ENCODE measurements at regions not wholly inside any gene's neighbourhood (a gene's known extent, or its start where the extent isn't known, plus 50 kb on each side); places are given as distances from the start of the nearest gene placed in this dataset.
A peak's percentile ranks its signal among the peaks of the same experiment; 100 is the strongest.

DNA sequence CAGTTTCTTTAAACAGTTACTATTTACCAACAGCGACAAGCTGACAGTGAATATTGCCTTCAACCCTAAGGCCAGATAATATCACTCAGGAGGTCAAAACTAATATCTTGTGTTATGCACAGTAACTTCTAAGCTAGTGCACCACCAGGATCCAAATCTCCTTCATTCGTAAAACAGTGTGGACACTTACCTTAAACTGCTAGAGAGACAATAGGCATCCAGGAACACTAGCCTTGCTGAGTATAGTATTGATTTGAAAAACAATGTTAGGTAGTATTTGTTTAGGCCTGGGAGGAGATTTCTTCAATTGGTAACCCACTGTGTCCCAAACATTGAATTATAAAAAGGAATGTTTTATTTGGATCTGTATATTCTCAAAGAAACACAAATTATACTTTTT, 707.9 kb upstream of the UBE2E2 start:
- DNase-seq: no peak

- DNase-seq: peak; percentile 58
These were observed 707.3 kb upstream of the UBE2E2 start for GRCh38 chr3:22495791-22496190.

DNA sequence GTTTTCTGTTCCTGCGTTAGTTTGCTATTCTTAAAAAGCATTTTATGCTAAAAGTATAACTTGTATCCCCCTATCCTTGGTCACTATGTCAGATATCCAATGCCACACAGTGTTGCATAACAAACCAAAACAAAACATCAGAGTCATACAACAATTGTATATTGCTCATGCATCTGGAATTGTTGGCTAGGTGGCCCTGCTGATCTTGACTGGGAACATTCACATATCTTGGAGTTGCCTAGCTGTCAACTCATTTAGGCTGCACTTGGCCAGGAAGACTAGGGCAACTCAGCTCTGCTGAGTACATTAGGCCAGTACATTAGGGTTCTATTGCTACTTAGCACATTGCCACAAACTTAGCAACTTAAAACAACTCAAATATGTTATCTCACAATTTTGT, 706.5 kb upstream of the UBE2E2 start:
- no peak for DNase-seq

- no peak for DNase-seq
These were observed 696.3 kb upstream of the UBE2E2 start for GRCh38 chr3:22506871-22507270.

GRCh38 chr3:22507709-22508108, 695.4 kb upstream of the UBE2E2 start:
- DNase-seq: peak; percentile 36

DNA sequence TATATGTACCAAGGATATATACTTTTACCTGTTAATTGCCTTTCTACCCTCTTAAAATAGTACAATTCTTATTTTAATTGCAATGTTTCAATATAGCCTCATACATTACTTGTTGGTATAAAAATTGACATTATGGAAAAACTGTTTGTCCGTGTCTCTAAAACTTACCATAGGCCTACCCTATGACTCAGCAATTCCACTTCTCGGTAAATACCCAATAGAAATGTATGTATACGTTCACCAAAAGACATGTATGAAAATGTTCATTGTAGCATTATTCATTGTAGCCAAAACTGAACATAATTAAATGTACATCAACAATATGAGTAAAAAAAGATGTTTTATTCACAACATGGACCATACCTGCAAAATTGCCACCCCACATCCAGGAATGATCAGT, 679.2 kb upstream of the UBE2E2 start:
- DNase-seq: no peak

DNA sequence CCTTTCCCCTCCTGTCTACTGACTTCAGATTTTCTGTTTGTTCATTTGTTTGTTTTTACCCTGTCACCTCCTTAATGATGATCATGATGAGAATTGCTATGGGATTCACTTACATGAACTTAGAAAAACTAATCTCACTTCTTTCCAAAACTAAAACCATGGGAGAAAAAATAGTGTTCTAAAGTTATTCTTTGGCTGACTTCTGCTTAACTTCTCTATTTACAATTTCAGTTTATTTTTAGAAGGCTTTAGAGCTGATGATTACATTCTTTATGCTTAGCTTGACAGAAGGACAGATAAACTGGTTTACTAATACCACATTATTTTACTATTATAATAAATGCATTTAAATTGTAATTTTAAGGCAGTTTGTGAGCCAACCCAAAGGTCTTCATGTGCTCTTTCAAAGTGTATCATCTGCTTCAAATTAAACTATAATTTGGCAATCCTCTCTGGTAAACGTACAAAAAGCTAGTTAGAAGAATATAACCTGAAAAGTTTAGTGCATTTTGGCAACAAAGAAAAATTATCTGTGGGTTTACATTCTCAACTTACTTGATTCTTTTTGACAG, 676.8 kb upstream of the UBE2E2 start:
- no peak for DNase-seq

DNA sequence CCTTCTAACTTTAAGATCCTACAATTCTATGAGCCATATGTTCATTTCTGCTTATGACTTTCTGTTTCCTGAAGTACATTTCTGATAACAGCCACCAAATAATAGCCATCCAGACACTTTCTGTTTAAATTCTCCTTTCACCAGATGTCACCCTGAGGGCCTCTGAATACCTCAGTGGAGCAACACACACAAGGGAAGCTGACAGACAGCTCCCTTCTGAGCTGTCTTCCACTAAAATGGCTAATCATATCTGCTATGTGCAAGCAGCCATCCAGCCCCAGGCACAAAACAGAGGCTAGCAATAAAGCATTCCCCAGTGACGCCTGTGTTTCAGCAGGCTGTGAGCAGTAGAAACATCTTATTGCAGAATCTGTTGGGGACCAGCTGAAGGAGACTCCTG, 666.6 kb upstream of the UBE2E2 start:
- DNase-seq: no peak

- no peak for DNase-seq
These were observed 665.6 kb upstream of the UBE2E2 start for GRCh38 chr3:22537560-22537959.

DNA sequence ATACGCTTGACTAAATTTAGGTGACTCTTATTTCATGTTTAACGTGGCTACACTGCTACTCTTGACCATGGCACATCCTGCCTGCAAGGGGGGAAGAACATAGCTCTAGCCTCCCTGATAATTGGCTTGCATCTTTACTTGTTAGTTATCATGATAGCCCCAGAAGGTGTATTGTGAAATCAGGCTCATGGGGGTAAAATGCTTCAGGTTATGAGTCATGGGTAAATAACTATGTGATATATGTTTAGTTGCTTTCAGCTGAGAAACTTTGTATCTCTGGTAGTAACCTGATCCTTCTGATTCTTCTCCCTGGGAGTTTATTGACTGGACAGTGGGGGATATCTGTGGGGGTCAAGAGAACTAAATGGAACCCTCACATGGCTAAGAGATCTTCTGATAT, 660.8 kb upstream of the UBE2E2 start:
- DNase-seq: no peak

DNA sequence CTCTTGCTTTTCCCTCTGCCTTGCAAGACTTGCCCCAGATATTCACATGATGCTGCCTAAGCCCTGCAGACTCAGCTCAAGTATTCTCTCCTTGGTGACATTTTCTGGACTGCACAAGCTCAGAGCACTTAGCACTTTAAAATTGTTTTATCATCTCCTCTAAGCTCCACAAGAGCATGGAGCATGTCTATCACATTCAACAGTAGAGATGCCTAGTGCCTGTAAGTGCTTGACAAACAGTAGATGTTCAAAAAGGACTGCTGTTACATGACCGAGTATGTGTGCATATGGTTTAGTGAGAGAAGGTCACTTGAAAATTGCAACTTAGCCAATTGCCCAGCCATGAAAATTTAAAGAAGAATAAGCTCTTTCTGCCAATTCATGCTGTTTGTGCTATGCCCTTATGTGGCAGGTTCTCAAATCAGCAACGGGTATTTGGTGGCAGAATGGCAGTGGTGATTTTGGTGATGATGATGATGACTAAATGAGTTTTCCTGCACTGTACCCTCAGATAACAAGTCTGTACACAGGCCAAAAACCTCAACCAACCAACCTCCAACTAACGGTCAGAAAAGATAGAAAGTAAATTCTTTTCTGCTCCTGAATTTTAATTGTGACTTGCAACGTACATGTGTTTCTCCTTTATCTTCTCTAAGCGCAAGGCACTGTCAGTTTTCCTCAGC, 647.2 kb upstream of the UBE2E2 start:
- DNase-seq: no peak

DNA sequence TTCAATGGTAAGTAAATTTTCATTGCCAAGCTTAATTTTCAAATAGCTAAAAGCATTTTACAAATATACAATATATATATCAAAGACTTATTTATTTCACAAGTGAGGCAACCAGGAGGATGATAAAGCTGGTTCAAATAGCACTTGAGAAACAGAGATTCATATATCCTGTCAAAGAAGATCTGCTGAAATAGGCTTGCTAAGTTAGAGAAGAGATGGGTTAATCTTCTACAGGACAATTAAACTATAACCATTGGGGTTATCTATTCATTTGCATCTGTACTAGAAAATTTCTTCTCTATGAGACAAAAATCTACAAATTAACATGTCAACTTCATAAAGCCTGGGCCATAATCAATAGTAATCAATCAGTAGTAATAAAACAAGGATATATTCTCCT, 637.7 kb upstream of the UBE2E2 start:
- no peak for DNase-seq

DNA sequence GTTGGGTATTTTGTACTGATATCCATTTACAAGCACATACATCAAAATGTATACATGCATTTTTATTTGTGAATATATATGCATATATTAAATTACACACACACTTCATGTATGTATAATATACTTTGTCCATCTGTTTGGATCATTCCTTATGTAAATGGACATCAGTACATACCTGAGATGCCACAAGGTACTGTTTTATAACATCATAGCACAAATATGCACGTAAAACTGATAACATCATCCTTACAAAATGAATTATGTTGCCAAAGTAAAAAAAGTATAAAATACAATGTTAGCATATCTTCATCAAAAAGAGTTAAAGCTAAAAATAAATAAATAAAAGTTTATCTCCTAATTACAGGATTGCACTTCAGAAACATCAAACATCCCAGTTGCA, 634.8 kb upstream of the UBE2E2 start:
- DNase-seq: no peak

- DNase-seq: no peak
These were observed 633.6 kb upstream of the UBE2E2 start for GRCh38 chr3:22569570-22569969.

GRCh38 chr3:22581007-22581406, 622.1 kb upstream of the UBE2E2 start:
- DNase-seq: no peak

DNA sequence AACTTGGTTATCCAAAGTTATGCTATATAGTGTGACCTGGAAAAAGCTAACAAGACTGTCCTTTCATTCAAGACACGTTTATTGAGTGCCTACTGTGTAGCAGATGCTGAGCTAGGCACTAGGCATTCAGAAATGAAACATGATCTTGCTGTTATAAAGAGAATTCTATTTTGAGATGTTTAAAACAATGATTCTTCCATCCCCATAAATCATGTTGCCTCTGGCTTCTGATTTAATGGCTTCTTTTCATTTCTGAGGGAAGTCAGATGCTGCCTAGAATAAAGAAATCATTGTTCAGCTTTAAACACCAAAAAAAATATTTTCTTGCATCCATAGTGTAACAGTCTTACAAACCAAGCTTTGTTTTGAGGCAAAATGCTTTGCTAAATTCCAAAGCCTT, 620.9 kb upstream of the UBE2E2 start:
- DNase-seq: no peak

DNA sequence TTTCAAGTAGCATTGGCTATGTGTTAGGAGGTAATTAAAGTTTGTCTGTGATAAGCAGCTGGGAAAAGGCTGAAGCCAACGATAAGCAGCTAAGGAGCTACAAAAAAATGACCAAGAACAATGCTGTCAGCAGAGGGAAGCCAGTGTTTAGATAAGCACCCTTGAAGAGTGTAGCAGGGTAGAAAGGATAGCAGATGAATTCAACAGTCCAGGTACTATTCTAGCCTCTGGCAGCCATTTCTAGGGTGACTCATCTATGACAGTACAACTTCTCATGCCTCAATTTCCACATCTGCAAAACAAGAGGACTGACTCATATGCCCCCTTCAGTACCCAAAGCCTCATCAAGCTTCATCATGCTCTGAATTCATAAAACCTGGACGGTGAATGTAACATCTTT, 617.6 kb upstream of the UBE2E2 start:
- DNase-seq: no peak

- no peak for DNase-seq
These were observed 617.2 kb upstream of the UBE2E2 start for GRCh38 chr3:22585911-22586310.

GRCh38 chr3:22587446-22587845, 615.7 kb upstream of the UBE2E2 start:
- DNase-seq: no peak

DNA sequence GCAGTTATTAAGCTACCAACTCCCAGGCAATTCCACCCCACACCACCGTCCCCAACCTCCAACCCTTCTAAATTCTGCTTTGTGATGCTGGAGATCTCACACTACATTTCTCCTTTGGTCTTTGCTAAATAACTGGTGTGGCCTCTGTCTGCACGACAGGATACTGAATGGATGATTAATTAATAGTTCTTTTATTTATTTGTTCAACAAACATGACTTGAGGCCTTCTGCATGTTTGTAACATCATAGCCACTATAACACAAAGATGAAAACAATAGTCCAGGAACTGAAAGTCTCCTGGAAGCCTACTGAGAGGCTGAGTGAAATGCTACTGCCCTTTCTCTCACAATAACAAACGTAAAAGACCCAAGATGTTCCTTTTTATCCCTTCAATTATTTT, 609.5 kb upstream of the UBE2E2 start:
- DNase-seq: no peak

GRCh38 chr3:22594990-22595389, 608.1 kb upstream of the UBE2E2 start:
- no peak for DNase-seq

- DNase-seq: peak; percentile 23
These were observed 596.7 kb upstream of the UBE2E2 start for GRCh38 chr3:22606461-22606860.

DNA sequence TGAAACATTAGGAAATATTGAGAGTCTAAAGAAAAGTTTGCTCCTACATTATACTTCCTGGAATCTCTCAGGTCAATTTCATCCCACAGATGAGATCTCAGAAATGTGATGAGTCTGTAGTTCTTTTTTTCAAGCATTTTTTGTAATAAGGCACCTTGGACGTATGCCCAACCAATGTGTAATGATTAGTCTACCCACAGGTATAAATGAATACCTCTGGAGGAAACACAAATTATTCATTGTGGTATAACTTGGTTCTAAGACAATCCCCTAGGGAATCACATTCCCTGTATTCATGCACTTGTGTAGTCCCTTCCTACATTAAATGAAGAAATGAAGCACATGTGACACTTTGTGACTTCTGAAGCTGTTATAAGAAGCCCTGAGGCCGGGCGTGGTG, 596.2 kb upstream of the UBE2E2 start:
- no peak for DNase-seq

DNA sequence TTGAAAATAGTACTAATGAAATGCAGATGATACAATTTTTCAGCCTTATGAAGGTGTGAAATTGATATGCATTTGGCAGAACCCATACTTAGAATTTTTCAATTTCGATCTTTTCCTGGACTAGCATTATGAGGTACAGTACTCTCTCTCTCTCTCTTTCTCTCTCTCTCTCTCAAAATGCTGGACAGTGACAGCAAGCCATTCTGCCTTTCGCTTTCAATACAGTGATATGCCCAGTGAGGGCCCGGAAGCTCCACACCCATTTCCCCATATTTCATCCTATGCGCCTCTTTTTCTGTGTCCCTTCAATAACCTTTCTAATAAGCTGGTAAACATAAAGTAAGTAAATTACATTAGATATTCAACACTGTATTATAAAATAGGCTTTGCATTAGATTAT, 595.0 kb upstream of the UBE2E2 start:
- DNase-seq: no peak

DNA sequence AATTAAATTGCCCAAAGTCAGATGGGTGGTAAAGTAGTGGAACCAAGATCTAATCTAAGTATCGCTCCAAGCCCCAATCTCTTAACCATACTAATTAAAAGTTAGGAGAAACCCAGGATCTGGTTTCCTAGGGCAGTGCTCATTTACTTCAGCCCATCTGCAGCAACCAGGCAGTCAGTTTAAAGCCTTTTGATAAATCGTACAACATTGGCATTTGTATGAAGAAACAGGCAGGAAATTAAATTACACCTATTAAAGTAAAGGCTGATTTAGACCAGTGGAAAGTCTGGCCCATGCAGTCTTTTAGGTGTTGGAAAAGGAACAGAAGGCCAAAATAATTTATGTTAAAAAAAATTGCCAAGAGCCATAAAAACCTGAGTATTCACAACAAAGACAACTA, 594.4 kb upstream of the UBE2E2 start:
- no peak for DNase-seq

Data from hindlimb muscle (tissue), 1 donor.